ENCODE measurements at regions not wholly inside any gene's neighbourhood (a gene's known extent, or its start where the extent isn't known, plus 50 kb on each side); places are given as distances from the start of the nearest gene placed in this dataset.
A peak's percentile ranks its signal among the peaks of the same experiment; 100 is the strongest.

DNA sequence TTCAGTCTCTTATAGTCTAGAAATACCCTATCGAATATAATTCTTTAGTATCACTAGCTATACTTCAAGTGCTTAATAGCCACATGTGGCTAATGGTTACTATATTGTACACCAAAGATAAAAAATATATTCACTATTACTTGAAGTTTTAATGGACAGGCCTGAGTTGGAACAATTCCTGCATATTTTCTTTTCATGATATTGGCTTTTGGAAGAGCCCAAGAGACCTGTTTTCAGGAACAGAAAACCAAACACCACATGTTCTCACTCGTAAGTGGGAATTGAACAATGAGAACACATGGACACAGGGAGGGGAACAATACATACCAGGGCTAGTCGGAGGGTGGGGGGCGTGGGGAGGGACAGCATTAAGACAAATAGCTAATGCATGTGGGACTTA is 334.4 kb upstream of the TRIB2 start:
- Histone ChIP-seq H3K27me3 (no peaks in the 10 kb centered on the region), H3K4me3 (no peak overlapping the region), H3K9me3 (no peaks in the 10 kb centered on the region), H3K27ac (no peak overlapping the region), H3K4me1 (no peaks in the 10 kb centered on the region), H3K36me3 (no peaks in the 10 kb centered on the region)
- no peak for DNase-seq
- intact Hi-C loops (cut with DNase I; ENCODE audit: low total_unique reads), result no loop called here
- TF ChIP-seq, protein P1, sequence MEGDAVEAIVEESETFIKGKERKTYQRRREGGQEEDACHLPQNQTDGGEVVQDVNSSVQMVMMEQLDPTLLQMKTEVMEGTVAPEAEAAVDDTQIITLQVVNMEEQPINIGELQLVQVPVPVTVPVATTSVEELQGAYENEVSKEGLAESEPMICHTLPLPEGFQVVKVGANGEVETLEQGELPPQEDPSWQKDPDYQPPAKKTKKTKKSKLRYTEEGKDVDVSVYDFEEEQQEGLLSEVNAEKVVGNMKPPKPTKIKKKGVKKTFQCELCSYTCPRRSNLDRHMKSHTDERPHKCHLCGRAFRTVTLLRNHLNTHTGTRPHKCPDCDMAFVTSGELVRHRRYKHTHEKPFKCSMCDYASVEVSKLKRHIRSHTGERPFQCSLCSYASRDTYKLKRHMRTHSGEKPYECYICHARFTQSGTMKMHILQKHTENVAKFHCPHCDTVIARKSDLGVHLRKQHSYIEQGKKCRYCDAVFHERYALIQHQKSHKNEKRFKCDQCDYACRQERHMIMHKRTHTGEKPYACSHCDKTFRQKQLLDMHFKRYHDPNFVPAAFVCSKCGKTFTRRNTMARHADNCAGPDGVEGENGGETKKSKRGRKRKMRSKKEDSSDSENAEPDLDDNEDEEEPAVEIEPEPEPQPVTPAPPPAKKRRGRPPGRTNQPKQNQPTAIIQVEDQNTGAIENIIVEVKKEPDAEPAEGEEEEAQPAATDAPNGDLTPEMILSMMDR (IDR thresholded peaks at IDR 0.05), result no peak

DNA sequence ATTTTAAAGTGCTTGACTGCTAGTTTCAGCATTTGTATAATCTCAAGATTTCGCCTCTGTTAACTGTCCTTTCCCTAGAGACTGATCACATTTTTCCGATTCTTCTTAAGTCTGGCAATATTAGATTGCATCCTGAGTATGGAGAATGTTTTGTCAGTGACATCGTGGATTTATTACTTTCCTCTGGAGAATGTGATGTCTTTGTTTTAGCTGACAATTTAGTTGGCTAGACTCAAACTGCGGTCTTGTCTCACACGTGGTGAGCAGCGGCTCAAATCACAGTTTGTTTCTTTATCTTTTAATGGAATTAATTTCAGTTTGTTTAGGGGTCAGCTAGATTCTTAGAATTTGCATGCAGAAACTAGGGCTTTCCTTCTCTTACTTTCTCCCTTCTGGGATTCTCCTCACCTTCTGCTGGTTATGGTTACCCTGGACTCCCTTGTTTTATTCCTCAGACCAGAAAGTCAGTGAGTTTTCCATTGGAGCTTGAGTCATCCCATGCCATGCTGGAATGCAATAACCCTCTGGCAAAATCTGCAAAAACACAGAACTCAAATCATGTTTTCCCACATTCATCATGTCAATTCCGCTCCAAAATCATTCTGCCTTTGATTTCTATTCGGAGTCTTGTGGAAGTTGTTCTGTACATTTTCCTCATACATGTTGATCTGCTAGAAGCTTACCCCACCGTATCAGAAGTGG is 327.2 kb upstream of the TRIB2 start:
- no peak for DNase-seq
- H3K36me3 ChIP-seq, result no peaks in the 10 kb centered on the region
- H3K4me3 ChIP-seq, result peak overlapping the region in 1 of 2 donors; percentile 9
- intact Hi-C loops (cut with DNase I; ENCODE audit: low total_unique reads), result no loop called here
- peaks cover 0 to 30% (median 2%) of the 10 kb centered on the region in 4 donors for H3K4me1 ChIP-seq
- H3K27ac ChIP-seq, result peak overlapping the region in 1 of 2 donors; percentile 10
- TF ChIP-seq, protein P1 (IDR thresholded peaks at IDR 0.05), result no peak
- H3K9me3 ChIP-seq, result no peaks in the 10 kb centered on the region
- H3K27me3 ChIP-seq, result no peaks in the 10 kb centered on the region

DNA sequence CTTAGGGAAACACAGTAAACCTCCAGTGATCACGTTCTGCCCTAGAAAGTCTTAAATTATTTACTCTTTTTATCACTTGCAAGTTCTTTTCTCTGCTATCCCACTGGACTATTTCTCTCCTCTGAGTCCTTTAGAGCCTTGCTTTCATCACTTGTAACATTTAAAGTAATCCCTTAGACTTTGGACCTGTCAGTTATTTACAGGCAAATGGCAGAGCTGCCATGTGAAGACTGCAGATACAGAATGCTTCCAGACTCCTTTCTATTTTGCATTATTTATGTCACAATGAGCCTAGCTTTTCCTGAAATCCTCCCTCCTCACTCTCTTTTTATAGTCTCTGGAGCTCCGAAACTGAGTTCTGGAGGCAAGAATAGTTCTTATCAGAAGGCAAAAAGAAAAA is 325.6 kb upstream of the TRIB2 start:
- peaks cover 0 to 30% (median 2%) of the 10 kb centered on the region in 4 donors for H3K4me1 ChIP-seq
- H3K27ac ChIP-seq, result peak overlapping the region in 1 of 2 donors; percentile 28
- DNase-seq, result no peak
- no peaks in the 10 kb centered on the region for H3K9me3 ChIP-seq
- H3K27me3 ChIP-seq, result no peaks in the 10 kb centered on the region
- H3K36me3 ChIP-seq, result no peaks in the 10 kb centered on the region
- TF ChIP-seq, protein P1 (IDR thresholded peaks at IDR 0.05), result no peak
- no peak overlapping the region for H3K4me3 ChIP-seq
- intact Hi-C loops (cut with DNase I; ENCODE audit: low total_unique reads), result no loop called here

DNA sequence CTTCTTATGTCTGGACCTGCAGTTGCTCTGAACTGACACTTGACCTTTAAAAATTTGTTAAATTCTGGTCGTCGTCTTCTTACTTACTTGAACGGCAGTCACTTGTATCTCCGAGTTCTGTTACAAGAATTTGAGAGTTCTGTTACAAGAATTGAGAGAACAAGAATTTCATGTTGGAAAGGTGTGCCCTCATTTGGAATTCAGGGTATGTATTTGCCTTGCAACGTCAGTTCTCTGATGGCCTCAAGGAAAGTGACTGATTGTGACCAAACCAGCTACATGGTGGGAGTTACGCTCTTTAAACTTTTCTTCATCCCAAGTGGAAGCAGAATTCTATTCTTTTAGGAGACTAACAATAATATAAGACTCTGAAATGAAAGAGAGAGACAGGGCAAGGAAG is 320.0 kb upstream of the TRIB2 start:
- TF ChIP-seq, protein P1 (IDR thresholded peaks at IDR 0.05), result no peak

DNA sequence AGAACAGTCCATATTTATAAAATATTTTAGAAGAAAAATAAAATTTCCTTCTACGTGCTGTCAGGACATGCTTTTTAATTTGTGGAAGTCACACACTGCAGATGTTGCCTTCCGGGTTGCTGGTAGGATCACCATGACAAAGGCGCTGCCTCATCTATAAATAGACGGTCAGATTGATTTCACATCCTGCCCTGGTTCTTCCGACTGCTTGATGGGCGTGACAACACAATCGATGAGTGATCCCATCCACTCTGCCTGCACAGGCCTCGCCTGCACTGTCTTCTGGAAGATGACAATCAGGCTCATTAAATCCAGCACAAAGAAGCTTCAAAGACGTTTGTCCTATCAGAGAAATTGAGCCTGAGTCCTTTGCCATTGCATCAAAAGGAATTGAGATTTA is 318.9 kb upstream of the TRIB2 start:
- Histone ChIP-seq H3K27me3 (no peaks in the 10 kb centered on the region), H3K27ac (no peak overlapping the region), H3K36me3 (no peaks in the 10 kb centered on the region), H3K9me3 (no peaks in the 10 kb centered on the region), H3K4me3 (no peak overlapping the region), H3K4me1 (peaks cover 0 to 3% (median 0%) of the 10 kb centered on the region in 4 donors)
- peak in 1 of 2 donors; percentile 21 for DNase-seq
- intact Hi-C loops (cut with DNase I; ENCODE audit: low total_unique reads), result no loop called here
- TF ChIP-seq, protein P1 (IDR thresholded peaks at IDR 0.05), result no peak

More for the DNA sequence above, 320.0 kb upstream of the TRIB2 start:
- intact Hi-C loops (cut with DNase I; ENCODE audit: low total_unique reads), result no loop called here
- Histone ChIP-seq H3K9me3 (no peaks in the 10 kb centered on the region), H3K36me3 (no peaks in the 10 kb centered on the region), H3K4me3 (no peak overlapping the region), H3K27ac (no peak overlapping the region), H3K27me3 (no peaks in the 10 kb centered on the region), H3K4me1 (peaks cover 0 to 4% (median 0%) of the 10 kb centered on the region in 4 donors)
- DNase-seq, result no peak

All from tibial artery (tissue), 4 donors.